ENCODE measurements at regions not wholly inside any gene's neighbourhood (a gene's known extent, or its start where the extent isn't known, plus 50 kb on each side); places are given as distances from the start of the nearest gene placed in this dataset.

DNA sequence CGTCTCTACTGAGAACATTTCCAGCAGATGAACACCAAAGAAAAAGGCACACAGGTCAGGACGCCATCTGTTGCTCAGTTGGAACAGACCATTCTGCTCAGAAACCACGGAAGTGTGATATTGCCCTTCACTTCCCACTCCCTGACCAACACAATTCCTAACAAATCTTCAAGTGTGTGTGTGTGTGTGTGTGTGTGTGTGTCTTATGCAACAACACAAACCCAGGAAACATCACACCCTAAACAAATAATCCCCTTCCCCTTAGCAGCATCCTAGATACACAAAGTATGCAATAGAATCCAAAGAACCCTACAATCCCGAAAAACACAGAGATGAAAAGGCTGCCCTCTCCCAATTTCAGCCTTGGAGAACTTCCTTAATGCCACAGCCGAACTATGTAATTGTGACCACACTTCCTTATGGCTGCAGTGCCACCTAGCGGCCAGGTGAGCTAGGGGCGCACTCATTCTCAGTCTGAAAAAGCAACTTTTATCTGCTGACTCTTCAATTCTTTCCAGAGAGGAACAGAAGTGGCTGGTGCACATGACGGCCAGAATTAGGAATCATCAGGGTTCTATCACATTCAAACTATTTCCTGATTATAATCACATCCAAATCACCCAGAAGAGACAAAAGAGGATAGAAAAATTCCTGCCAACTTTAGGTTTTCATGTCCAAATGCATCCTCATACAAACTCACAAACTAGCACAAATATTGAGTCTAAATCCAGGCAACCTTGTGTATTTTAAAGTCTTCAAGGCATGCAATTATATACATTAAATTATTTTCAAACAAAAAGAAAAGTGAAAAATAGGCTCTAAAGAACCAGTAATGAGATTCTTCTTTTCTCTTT is 164.9 kb downstream of the DHX15 start:
- peak; percentile 53 for DNase-seq (ENCODE audit: low spot score)

DNA sequence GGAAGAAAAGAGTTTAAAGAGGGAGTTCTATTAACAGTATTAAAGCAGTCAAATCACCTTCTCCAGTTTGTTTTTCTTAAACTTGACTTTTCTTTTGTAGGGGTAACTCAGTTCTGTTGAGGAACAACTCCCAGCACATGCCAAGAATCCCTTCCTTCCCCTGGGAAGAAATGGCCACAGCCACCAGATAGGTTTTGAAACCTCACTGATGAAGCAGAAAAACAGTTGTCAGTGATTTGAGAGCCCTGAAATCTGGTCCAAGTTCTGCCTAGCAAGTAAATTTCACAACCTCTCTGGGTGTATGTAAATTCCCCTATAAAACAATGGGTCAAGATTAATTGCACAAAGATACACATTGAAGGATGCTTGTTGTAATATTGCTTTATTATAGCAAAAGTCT is 167.1 kb downstream of the DHX15 start:
- no peak for DNase-seq (ENCODE audit: low spot score)

DNA sequence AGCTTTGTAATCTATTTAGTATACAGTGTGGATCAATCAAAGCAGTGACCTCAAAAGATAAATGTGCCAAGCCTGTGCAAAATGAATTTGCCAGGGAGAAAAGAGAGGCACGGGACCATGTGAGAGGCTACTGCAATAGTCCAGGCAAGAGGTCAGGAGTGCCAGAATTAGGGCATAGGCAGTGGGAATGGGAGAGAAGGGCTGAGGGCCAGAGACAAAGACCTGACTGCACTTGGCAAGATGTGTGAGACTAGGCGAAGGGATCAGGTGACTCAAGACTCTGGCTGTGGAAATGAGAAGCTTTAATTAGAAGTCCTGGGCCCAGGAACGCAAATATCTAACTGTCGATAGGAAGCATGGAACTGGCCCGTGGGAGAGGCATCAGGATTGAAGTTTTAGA is 168.1 kb downstream of the DHX15 start:
- no peak for DNase-seq (ENCODE audit: low spot score)

DNA sequence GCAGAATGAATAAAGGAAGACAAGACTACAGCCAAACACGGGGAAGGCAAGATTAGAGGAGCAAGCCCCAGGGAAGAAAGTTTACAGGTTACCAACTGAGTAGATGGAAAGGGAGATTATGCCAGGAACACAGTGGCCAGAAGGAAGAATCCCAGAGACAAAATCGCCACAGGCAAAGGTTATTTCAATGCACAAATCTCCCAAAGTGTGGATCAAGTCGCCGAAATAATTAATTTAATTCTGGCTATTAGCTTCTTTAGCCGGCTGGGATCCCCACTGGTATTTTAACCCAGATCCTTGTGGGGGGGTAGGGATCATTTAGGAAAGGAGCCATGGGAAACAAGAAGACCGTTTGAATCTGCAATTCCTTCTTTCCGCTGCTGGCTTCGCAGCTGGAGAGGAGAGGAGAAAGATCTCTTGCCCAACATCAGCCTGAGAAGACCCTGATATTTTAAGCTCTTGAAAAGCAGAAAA is 171.0 kb downstream of the DHX15 start:
- DNase-seq (ENCODE audit: low spot score) = no peak

DNA sequence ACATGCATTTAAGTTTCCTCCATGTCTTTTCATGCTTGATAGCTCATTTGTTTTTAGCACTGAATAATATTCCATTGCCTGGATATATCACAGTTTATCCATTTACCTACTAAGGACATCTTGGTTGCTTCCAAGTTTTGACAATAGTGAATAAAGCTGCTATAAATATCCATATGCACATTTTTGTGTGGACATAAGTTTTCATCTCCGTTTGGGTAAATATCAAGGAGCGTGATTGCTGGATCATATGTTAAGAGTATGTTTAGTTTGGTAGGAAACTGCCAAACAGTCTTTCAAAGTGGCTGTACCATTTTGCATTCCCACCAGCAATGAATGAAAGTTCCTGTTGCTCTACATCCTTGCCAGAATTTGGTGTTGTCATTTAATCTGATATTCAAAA is 172.5 kb downstream of the DHX15 start:
- DNase-seq (ENCODE audit: low spot score) = no peak

DNA sequence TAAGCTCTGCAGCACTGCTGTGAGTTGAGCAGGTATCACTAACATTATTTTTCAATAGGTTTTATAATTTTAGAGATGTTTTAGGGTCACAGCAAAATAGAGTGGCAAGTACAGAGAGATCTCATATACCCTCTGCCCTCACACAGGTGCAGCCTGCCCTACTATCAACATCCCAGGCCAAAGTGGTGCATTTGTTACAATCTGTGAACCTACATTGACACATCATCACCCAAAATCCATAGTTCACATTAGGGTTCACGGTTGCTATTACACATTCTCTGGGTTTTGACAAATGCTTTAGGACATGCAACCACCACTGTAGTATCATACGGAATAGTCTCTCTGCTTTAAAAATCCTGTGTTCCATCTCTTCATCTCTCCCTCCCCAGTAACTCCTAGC is 173.1 kb downstream of the DHX15 start:
- DNase-seq (ENCODE audit: low spot score) = no peak

DNA sequence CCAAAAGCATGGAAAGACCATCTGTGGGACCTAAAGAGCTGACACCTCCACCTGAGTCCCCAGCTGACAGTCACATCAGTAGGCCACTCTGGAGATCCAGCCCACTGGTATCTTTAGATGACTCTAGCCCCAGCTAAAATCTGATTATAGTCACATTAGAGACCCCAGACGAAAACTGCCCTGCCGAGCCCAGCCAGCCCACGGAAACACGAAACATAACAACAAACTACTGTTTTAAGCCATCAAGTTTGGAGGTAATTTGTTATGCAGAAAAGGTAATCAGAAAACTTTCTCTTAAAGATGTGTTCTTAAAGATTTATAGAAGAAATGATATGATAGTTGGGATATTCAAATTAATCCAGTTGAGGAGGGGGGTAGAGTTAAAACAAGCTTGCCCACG is 175.7 kb downstream of the DHX15 start:
- DNase-seq (ENCODE audit: low spot score) = no peak

DNA sequence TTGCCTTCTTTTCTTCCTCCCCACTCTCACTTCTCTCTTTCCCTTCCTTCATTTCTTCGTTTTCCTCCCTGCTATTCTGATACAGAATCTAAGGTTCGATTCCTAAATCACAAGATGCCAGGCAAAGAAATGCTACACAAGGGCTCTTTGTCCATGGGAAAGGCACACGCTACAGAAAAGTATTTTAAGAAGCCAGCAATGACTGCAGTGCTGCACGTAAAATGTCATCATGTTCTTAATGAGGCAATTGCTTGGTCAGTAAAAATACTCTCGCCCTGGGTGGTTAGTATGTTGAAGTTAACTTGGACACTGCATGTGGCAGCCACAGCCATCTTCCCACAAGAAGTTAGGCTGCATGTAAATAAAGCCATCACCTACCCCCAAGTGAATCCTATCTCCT is 178.4 kb downstream of the DHX15 start:
- DNase-seq (ENCODE audit: low spot score) = no peak

DNA sequence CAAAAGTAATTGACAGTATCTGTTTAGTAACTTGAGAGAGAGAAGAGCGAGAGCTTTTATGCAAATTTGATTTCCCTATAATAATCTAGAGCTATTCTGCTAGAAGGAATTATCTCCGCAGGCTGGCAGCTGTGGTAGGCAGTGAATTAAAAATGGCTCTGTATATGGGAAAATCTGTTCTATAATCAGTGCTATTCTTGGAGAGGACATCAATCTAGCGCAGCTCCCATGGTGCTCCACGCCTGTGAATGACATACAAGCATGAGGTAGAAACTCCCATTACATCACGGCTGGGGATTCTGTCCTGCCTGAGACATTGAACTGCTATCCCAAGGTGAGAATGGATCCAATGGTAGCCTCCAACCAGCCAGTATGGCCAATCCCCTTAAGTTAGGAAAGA is 179.0 kb downstream of the DHX15 start:
- DNase-seq (ENCODE audit: low spot score) = peak; percentile 69

DNA sequence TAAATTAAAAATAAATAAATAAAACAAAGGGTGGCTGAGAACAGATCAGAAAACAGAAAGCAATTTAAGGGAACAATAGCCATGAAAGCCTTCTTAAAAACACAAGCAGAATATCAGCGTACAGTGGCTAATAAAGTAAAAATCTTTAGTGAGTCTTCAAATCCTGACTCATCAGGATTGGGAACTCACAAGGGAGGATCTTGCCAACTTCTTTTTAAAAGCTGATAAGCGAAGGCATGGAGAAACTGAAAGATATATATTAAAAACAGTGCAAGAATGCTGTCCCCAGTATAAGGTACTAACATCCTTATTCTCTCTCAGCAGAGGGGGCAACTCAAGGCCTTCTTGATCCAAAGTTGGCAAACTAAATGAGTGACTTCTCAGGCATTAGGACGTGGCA is 180.1 kb downstream of the DHX15 start:
- DNase-seq (ENCODE audit: low spot score) = no peak

DNA sequence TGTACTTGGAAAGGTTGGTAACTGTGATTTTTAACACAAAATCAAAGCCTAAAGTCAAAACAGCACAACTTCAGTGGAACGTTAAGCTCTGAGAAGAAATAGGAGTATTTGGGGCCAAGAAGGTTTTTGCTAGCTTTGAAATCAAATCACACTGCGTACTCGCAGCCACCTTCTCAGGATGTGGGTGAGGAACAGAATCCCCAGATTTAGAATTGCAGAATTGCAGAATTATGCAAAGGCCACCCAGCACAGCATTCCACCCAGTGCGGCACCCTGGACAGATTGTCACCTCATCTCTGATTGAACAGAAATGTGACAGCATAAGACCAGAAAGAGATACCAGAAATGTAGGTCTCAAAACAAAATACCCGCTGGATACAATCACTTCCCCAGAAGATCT is 181.1 kb downstream of the DHX15 start:
- DNase-seq (ENCODE audit: low spot score) = peak; percentile 68

DNA sequence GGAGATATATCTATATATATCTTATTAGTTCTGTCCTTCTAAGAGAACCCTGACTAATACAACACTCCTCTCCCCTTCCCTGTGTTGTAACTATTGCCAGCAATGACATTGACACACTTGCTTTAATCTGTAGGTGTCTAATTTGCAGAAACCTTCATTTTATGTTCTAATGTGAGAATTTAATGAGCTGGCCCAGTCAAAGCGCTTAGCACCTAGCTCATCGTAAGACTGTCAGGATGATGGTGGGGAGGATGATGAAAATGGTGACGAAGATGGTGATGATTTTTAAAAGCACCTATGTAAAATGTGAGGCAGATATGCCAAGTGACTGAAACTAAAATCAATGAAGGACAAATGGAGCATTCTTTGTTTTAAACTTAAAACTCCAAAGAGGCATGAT is 183.8 kb downstream of the DHX15 start:
- peak; percentile 50 for DNase-seq (ENCODE audit: low spot score)

DNA sequence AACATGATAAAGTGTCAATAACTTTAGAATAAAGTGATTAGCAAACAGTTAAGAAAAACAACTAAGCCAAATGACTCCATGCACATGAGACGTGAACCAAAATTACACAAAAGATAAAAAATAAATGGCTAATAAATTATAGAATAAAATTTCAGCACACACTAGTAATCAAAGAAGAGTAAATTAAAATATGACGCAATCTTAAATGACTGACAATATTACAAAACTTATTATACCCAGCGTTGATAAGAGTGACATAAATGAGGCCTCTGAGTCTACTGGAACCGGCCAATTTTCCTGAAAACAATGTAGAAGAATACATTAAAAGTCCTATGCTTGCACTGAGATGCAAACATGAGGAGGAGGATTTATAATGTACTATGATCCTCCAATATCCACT is 187.4 kb downstream of the DHX15 start:
- no peak for DNase-seq (ENCODE audit: low spot score)

DNA sequence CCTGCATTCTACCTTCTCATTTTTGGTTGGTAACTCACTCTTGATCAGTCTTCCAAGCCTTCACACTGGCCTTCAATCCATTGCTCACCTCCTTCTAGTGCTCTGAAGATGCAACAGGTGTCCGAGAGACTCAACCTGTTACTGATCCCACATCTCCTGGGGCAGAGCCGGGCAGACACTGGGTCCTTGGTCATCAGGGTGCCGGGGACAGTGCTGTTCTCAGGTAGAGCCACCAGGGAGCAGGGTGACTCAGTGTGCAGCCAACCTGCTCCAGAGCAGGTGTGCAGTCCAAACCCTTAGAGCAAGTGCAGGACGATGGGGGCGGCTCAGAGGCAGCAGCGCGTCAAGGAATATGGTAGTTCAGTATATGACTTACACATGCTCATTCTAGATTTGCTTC is 188.4 kb downstream of the DHX15 start:
- DNase-seq (ENCODE audit: low spot score) = no peak

DNA sequence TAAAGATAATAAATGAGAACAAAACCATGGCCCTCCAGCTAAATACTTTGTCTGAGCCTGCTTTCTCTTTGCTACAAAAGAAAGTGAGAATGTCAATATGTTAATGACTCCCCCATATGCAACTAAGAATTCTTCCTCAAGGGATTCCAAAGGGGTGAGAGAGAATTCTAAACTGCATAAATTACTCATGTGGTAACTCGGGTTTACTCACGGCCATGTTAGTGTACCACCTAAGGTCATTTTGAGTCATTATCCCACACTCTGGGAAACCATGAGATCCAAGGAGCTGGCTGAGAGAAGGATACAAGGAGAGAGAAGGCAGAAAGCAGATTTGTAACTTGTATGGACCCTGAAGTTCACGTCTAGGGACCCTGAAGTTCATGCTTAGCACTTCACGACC is 190.3 kb downstream of the DHX15 start:
- DNase-seq (ENCODE audit: low spot score) = no peak

DNA sequence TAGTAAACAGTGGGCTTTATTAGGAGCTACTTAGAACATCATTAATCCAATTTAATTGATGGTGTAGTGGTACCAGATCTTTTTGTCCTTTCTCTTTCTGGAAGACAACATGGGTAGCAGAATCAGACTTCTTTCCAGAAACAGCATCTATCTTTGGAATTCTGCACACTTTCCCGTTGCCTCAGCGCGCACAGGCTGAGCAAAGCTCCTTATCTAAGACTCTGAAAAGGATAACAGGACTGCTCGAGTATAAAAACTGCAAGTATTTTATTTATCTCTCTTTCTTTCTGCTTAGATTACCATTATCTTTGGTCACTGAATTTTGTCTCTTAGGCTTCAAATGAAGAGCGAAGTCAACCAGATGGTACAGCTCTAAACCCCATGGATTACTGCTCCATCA is 191.7 kb downstream of the DHX15 start:
- DNase-seq (ENCODE audit: low spot score) = no peak

DNA sequence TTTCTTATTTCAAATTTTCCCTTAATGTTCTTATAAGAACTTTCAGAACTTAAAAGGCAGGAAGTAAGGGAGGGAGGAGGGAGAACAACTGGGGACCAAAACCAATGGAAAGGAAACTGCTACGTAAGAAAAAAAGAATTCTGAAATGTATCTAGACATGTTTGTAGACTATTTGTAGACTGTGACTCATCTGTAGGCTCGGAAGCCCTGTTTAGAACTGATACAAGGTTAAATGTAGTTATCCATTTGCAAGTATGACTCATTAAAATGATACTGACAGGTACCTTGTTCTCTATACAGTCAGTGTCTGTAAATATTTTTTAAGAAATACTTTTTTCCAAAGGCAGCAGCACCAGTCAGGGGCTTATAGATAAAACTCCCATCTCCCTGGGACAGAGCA is 202.0 kb downstream of the DHX15 start:
- no peak for DNase-seq (ENCODE audit: low spot score)

DNA sequence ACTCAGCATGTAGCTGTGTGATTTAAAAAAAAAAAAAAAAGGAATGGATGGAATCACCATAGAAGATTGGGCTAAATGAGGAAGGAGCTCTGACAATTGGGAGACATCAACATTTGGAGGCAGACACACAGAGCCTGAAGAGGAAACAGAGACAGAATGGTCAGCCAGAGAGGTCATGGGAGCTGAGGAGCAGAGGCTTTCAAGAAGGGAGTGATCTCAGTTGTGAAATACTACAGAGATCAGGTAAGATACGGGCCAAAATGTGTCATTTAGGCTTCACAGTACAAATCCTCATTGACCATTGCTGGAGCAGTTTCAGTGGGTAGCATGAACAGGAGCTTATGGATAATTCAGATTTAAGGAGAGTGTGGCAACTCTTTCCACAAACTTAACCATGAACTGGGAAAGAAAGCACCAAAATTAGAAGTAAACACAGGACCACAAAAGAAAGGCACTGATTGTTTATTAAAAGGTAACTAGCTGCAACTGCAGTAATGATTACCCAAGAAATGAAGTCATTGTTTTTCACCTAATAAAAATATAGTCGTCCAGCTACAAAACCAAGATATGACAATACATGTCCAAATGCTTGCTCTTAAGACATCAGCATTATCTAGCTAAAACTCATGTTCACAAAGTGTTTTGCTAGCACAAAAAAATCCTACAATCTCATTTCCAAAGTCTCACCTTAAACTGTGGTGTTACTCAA is 203.2 kb downstream of the DHX15 start:
- DNase-seq (ENCODE audit: low spot score) = no peak

DNA sequence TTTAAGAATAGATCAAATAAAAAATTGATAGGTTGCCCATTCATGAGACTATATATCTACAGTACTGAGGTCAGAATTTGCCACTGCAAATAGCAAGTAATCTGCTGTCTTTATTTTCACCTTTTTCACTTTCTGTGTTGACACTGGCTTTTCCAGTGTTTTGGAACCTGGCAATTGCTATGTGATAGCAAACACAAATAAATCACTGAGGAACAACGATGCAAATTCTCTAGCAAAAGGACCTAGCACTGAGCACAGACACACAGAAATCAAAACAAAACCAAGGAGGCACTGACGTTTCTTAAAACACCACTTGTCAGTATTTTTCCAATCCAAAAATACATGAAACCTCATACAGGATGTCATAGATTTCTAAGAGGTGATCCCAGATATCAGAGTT is 210.7 kb downstream of the DHX15 start:
- no peak for DNase-seq (ENCODE audit: low spot score)

DNA sequence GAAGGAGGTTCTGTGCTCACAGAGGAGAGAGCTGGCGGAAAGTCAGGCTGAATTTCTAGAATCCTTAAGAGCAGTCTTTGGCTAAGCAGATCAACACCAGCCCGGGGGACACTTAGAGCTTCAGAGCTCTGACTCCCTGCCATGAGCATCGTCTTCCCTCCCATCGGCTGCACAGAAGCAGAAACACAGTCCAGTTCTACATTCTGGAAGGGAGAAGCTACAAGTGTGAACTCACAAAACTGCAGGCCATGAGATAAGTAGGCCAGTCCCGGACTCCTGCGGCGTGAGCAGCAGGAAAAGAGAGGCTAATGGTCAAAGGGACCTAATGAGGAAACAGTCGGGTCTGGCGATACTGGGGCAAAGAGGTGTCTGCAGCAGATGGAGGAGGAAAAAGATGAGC is 211.5 kb downstream of the DHX15 start:
- DNase-seq (ENCODE audit: low spot score) = no peak

DNA sequence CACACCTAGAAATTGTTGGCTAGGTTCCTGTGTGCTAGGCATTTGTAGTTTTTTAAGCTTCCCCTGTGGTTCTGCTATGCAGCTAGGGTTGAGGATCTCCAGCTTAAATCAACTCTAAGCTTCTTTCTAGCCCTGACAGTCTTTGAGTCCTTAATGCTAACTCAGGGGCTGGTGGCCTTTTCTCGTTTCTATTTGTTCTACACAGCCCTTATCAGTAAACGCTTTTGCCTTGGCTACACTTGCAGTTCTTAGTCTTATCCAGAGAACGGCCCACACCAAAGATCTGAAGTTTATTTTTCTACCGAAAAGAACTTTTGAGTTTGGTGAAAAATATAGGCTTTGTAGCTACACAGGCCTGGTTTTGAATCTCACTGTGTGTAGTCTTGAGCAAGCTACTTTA is 212.0 kb downstream of the DHX15 start:
- DNase-seq (ENCODE audit: low spot score) = no peak

DNA sequence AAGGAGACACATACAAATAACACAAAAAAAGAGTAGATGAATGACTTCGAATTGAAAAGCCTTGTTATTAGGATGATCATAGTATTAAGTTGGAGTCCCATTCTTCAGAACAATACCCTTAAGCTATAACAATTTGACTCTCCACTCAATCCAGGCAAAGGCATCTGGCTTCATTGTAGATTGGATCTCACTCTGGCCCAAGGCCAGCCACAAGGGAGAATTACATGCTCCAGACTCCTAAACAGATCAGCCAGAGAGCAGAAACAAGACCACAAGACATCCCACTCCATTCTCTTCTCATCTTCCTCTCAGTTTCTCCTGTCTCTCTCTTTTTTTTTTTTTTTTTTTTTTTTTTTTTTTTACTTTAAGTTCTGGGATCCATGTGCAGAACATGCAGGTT is 213.9 kb downstream of the DHX15 start:
- no peak for DNase-seq (ENCODE audit: low spot score)

DNA sequence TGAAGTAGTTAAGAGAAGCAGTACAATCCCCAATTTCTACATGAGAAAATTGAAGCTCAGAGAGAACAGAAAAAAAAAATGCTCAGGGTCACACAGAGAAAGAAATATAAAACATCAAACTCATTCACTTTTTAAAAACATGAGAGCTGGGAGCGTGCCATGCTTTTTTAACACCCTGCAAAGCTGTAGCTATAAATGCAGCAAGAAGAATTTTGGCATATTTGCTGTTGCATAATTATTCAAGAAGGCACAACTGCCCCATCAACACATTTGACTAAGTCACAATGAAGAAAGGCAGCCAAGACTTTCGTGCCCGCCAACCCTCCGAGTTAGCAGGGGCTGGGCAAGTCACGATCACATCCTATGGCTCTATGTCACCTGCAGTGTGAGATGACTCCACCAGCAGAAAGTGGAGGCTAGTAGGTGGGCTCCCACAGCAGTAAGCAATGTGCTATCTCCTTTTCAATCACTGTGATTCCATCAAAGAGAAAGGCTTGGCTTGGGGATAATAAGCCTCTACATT is 214.8 kb downstream of the DHX15 start:
- no peak for DNase-seq (ENCODE audit: low spot score)

Measured in putamen (tissue), 1 donor.